GM18858 (cell line): ENCODE measurements at regions not wholly inside any gene's neighbourhood (a gene's known extent, or its start where the extent isn't known, plus 50 kb on each side); places are given as distances from the start of the nearest gene placed in this dataset.

Experiments
- ATAC-seq: cut with Tn5 transposase; IDR thresholded peaks from one replicate; pipeline ENCODE4 v1.9.1; 2021; ENCODE audit not compliant: unreplicated experiment

DNA sequence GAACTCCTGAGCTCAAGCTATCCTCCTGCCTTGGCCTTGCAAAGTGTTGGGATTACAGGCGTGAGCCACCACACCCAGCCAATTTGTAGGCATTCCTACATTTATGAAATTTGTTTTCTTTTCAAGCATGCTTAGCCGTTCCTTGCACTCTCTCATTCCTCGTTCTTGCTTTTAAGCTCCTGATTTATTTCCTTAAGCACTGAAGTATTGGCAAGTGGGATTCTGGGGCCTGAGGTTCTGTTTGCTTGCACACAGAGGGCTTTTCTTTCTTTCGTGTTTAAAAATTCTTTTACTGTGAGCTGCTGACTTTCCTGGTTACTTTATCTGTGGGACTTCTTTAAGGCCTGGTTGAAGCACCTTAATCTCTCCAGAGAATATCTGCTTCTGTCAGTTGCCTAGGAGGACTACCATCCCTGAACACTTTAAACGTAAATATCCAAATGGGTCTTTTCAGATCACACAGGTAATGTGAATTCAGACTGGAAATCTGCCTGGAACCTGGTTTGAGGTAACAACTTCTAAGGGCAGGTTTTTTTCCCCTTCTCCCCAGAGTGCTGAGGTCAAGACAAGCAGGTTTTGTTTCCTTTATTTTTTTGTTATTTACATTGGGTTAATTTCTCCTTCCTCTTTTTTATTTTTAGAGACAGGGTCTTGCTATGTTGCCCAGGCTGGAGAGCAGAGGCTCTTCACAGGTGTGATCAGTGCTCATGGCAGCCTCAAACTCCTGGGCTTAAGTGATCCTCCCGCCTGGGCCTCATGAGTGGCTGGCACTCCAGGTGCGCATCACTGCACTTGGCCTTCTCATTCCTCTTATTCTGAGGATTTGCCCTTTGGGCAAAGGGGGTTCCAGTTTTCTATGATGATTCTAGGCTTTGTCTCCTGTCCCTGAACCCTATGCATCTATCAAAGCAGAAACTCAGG is 102.9 kb downstream of the PFKFB3 start:
- ATAC-seq, result no peak

DNA sequence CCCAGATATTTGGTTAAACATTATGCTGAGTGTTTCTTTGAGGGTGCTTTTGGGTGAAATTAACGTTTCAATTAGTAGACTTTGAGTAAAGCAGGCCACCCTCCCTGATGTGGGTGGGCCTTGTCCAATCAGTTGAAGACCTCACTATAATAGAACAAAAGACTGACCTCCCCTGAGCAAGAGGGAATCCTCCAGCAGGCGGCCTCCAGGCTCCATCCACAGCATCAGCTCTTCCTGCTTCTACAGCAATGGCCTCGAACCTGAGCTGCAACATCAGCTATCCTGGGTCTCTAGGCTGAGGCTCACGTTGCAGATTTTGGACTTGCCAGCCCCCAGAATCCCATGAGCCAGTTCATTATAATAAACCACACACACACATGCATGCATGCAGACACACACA is 104.2 kb downstream of the PFKFB3 start:
- no peak for ATAC-seq

DNA sequence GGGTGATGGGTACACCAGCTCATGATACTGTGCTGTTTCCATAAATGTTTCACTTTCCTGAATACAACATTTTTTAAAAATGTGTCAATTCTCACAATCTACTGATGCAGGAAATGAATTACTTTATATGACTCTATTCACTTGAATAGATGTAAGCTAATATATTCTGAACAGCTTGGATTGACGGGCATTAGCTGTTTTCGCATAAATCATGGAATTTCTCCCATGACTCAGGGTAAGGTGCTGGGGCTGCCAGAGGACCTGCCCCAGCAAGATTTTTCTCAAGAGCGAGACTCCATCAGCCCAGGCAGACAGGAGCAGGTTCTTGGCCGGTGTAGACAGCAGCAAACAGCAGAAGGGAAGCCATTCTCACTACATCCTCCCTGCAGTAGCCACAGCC is 107.1 kb downstream of the PFKFB3 start:
- ATAC-seq, result no peak

DNA sequence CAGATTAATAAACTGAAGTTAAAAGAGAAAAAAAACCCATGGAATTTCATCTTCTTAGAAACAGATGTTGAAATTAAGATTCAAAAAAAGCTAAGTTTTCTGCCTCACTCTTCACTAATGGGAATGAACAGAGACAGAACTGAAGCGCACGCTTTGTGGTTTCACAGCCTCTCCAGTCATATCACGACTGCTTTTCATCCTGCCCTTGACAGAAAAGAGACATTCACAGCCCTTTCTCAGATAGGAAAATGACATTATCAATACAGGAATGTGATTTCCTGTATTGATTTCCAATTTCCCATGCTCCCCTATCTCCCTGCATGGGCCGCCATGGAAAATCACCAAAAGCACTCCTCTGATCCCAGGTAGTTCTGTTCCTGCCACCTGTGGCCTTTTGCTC is 108.2 kb downstream of the PFKFB3 start:
- ATAC-seq, result no peak

DNA sequence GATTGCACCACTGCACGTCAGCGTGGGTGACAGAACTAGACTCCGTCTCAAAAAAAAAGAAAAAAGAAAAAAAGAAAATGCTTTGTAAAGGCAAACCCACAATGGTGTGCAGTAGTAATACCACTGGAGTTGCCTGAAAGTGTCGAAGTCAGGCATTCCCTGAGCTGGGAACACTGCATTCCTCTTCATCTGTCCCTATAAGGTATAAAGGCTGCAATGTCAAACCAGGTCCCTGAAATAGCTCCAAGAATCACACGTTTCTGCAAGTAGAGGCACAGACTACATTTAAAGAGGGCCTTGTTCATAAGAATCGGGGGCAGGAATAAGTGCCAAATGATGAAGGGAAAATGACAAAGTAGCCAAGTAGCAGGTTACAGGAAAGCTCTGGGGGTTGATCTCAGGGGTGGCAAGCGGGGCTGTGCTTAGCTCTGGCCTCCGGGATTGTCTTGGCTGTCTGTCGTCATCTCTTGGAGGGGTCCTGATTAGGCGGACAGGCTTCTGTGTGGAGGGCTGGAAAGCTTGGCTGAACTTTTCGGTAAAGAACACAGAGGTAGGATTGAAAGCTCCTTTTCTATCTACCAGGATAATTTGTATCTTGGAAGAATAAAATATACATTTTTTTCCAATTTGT is 109.1 kb downstream of the PFKFB3 start:
- ATAC-seq, result no peak

DNA sequence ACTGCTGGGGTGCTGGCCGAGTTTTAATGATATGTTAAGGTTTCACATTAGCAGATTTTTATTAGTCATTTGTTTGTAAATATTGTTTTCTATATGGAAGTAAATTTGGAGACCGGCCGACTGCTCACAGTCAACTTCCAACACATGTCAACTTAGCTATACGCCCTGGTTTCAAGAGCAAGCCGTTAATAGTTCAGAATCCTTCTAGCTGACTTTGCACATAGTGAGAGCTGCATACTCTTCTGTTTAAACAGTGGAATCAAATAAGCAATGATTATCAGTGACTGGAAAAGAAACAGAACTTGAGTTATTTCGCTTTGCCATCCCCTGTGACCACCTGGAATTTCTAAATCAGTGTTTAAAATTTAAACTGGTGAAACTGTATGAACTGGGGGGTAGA is 109.9 kb downstream of the PFKFB3 start:
- no peak for ATAC-seq

DNA sequence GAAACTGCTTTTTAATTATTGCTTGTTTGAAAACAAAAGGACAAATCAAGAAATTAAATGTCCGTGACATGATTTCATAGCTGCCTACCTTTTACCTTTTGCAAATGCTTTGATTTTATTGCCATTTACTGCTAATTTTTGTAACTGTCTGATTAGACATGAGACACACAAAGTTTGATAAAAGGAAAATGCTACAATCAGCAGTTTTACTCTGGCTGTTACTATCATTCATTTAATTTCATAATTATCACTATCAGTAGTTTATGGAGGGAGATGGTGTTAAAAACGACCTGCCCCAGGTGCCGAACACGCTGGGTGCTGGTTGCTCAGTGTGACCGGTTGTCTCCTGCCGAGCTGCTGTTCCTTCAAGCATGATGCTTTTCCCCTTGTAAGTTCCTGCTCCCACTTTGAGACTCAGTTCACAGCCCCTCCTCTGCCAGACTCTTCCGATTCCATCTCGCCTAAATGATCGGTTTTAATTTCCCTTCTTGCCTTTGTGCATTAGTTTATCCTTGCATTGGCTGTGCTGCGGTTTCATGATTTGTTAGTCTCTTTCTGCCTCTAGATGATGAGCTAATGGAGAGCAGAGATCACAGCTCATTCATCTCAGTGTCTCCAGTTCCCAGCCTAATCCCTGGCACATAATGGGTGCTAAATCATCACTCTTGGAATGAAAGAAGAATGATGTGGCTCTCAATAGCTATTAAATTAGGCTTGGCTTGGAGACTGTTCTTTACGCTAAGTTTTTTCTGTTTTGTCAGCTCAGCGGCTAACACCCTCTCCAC is 110.6 kb downstream of the PFKFB3 start:
- no peak for ATAC-seq

DNA sequence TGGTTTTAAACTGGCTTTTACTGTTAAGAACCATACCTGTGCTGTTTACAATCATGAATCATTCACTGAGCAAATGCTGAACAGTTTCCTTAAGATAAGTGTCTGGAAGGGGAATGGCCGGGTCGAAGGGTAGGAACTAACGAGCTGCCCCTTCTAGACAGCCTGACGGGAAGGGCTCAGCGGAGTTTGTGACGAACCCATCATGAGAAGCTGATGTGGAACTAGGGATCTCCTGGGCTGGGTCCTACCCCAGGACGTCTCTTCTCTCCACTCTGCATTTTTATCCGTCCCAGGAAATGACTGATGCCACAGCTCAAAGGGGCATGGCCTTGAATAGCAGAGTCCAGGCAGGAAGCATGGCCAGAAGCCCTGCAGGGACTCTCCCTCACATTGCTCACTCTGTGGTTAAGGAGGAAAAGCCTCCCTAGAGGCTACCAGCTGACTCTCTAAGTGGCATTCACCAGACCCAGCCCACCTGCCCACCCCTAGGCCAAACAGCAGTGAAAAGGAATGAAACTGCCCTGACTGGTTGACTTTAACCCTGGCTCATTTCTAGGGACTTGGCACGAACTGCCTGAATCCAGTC is 112.0 kb downstream of the PFKFB3 start:
- ATAC-seq, result no peak

DNA sequence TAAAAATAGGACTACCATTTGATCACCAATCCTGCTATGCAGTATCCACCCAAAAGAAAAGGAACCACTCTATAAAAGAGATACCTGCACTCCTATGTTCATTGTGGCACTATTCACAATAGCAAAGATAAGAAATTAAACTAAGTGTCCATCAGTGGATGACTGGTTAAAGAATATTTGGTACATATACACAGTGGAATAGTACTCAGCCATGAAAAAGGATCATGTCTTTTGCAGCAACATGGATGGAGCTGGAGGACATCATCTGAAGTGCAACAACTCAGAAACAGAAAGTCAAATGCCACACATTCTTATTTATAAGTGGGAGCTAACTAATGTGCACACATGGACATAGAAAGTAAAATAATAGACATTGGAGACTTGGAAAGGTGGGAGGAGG is 116.4 kb downstream of the PFKFB3 start:
- ATAC-seq, result no peak

DNA sequence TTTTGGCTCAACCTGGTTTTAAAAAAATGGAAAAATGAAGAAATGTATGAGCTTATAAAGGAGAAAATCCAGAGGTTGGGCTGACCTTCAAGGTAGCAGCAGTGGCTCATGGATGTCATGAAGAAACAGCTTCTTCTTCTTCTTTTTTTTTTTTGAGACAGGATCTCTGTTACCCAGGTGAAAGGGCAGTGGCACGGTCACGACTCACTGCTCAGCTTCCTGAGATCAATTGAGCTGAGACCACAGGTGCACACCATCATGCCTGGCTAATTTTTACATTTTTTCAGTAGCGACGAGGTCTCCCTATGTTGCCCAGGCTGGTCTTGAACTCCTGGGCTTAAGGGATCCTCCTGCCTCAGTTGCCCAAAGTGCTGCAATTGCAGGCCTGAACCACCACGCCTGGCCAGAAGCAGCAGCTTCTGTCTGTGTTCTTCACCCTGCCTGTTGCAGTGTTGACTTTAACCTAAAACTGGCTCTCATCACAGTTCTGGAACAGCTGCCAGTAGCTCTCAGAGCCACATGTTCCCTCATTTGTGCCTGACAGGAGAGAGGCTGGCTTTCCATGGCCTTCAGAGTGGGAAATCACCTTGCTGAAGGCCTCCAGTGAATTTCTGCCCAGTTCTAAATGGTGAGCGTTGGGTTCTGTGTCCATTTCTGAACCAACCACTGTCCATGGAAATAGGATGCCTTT is 117.7 kb downstream of the PFKFB3 start:
- ATAC-seq, result peak; percentile 85

DNA sequence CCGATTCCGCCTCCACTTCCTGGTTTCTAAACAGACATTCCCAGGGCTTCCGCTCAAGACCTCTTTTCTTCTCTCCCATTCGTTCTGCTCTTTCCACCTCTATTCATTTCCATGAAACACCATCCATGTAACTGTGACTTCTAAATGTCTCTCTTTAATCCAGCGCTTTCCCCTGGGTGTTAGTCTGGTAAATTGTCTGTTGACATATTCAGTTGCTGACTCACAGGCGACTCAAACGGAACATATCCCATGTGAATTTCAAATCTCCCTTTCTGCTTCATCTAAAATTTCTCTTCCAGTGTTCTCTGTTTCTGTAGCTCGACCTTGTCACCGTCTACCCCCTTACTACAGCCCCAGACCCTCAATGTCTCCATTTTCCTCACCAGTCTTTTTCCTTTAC is 119.1 kb downstream of the PFKFB3 start:
- no peak for ATAC-seq

DNA sequence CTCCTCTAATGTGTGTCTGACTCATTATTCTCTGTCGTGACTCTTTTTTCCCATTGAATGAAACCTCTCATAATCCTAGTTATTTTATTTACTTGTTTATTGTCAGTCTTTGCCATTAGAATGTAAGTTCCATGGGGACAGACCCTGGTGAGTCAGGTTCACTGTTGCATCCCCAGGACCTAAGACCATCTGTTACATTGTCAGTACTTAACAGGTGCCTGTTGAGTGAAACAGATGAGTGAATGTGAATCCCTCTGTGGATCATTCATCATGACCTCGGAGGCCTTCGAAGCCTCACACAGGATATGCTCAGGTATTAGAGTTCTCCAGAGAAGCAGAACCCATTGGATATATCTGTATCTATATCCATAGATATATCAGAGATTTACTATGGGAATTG is 120.1 kb downstream of the PFKFB3 start:
- no peak for ATAC-seq

DNA sequence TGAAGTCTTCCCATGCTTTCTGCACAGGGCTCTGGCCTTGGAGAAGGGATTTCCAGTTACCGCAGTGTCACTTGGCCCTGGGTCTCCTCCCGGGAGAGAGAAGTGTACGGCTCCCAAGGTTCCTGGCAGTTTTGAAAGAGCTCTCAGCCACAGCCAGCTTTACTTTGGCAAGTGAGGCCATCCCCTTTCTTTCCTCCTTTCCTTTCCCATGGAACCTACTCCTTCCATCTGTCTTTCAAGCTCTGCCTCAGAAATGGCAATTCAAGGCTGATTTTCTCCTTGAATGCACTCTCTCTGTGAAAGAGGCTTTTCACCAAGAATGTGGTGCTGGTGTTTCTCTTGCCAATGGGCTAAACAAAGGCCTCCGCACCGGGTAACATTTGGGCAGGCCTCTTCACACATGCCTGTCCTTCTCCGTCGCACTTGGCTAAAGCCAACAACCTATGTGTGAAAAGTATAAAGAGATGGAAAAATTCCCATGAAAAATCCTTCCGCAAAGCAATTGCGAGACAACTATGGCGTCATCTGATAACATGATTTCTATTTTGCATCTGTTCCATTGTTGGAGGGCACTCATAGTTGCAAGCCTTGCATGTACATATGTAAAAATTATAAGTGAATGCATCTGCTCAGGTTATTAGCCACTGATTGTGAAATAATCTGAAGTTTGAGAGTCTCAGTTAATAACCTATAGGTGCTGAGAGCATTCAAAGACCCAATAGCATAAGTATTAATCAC is 125.4 kb downstream of the PFKFB3 start:
- ATAC-seq, result no peak

DNA sequence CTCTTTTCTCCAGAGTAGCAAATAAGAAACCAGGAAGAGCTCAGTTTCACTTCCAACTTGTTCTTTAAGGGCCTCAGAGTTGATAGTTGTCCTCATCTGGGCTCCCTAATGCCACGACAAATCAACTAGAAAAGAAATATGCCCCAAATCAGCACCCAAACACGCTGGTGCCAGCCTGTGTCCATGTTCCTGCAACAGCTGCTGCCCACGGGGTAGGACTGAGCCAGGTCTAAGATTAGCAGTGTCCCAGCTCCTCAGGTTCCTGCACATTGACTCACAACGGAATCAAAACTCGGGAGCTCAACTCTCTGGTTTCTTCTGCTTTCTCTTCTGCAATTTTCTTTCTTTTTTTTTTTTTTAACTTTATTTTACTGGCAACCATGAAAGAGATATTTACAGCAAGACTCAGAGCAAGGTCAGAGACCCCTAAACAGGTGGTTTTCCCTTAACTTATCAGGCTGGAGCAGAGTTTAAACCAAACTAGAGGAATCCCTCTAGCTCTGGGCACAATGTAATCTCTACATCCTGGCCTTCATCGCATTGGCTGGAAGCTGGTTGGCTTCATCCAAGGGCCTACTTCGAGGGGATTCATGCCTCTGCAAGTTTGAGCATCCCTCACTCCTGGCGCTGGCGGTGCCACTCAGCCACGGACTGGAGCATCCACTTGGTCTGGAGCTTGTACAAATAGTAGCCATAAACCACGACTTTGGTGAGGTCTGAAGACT is 126.1 kb downstream of the PFKFB3 start:
- no peak for ATAC-seq

DNA sequence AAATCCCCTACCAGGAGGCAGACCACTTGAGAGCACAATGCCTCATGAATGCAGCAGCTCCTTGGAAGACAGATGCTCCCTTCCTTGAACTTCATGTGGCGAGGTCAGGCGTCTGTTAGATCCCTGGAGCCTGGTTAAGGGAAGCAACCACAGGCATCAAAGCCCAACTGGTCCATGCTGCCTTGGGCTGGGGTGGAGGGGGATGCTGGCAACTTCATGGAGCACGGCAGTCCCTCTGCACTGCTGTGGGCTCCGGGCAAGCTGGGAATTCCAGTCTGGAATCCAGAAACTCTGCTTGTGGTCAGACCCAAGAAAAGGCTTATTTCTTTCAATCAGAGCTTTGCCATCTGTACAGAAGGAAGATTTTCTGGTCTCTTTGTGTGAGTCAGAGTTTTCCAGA is 130.4 kb downstream of the PFKFB3 start:
- no peak for ATAC-seq

DNA sequence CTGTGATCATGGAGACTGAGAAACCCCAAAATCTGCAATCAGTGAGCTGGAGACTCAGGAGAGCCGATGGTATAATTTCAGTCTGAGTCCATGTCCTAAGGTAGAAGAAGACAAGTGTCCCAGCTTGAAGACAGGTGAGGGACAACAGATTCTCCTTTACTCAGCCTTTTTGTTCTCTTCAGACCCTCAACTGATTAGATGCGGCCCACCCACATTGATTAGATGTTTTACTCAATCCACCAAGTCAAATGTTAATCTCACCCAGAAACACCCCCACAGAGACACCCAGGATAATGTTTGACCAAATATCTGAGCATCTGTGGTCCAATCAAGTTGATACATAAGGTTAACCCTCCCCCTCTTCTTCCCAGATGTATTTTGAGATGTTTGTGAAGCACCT is 131.2 kb downstream of the PFKFB3 start:
- no peak for ATAC-seq

DNA sequence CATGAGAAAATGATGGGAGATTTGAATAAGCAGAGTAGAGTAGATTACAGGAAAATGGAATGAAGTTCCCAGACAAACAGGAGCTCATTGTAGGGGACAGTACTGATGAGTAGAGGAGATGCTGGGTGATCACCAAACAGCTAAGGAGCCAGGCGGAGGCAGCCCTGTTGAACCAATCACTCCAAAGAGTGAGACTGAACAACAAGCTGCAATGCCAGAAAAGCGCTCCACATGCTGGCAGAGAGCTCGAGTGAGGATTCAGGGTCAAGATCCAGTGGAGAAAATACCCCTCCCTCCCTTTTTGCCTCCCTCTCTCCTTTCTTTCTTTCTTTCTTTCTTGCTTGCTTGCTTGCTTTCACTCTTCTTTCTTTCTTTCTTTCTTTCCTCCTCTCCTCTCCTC is 133.3 kb downstream of the PFKFB3 start:
- no peak for ATAC-seq

DNA sequence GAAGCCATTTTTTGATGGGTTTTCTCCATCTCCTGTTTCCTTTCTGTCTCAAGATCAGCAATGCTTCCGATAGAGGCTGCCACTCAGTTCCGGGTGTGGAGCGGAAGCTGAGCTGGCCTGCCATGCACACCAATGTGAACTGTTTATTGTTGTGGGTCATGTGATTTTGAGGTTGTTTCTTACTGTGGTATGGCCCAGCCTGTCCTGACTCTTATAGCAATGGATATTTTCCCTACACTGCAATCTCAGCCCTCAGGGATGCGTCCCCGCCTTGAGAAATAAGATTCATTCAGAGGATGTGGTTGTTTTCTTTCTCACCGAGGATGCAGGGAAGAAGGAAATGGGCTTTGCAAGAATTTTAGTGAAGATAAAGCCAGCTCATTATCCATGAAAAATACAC is 134.7 kb downstream of the PFKFB3 start:
- no peak for ATAC-seq

DNA sequence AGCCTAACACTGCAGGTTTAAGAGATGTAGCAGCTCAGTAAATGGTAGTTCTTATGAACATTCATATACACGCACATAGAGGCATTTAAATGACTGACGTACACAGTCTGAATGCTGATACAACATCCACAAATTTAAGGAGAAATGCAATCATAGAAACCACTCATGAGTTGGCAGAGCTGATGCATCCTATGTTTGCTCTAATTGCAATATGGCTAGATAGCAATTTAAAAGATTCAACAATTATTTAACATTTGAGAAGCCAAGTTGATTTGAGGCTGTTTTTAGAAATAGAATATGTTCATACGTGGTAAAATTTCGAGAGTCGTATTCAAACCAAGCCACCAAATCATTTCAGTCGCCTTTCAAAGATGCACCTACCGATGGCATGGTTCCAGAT is 135.6 kb downstream of the PFKFB3 start:
- ATAC-seq, result no peak

DNA sequence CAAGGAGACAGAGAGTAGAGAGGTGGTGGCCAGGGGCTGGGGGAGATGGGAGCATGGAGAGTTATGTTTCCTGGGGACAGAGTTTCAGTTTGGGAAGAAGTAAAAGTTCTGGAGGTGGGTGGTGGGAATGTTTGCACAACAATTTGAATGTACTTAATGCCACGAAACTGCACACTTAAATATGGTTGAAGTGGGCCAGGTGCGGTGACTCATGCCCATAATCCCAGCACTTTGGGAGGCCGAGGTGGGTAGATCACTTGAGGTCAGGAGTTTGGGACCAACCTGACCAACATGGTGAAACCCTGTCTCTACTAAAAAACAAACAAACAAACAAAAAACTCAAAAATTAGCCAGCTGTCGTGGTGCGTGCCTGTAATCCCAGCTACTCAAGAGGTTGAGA is 137.2 kb downstream of the PFKFB3 start:
- ATAC-seq, result no peak
